Ramos (cell line): ENCODE measurements at regions not wholly inside any gene's neighbourhood (a gene's known extent, or its start where the extent isn't known, plus 50 kb on each side); places are given as distances from the start of the nearest gene placed in this dataset.

ENCODE experiments used
- in situ Hi-C: fragments of 300-500 bp; cut with MboI; formaldehyde crosslinking; loops from one replicate; pipeline ENCODE4 v1.14.3; 2022; ENCODE audit warnings: low sequenced_read_pairs; ENCODE audit not compliant: unreplicated experiment

DNA sequence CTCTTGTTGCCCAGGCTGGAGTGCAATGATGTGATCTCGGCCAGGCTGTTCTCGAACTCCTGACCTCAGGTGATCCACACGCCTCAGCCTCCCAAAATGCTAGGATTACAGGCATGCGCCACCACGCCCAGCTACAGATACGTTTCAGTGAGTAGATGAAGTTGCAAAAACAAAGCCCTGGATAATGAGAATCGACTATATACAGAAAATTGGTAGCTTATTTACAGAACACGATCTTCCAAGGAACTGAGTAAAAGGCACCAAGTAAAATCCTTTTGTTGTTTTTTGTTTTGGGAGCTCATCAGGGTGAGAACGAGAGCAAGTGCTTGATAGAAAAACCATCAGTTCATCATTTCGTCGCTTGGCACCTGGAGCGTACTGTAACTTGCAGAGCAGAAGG, 62.8 kb downstream of the MYCN start:
- in situ Hi-C loops: no loop called here

GRCh38 chr2:16002575-16002974, 62.2 kb downstream of the MYCN start:
- in situ Hi-C loops: no loop called here

GRCh38 chr2:16002144-16002543, 61.8 kb downstream of the MYCN start:
- in situ Hi-C loops: no loop called here

DNA sequence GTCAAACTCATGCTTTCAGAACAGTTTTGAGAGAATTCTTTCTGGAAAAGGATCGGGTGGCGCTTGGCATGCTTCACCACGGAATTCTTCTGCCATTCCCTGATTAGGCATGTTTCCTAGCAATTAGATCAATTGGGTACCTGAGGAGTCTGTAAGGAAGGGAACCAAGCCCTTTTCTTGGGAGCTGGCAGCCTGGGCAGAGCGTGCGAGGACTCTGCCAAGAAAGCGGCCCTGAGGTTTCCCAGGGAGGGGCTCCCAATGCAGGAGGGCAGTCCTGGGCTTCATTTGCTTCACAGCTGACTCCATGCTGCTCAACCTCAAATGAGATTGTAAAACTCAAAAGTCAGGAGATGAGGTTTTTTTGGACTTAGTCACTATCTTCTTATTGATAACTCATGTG, 60.3 kb downstream of the MYCN start:
- in situ Hi-C loops: no loop called here

DNA sequence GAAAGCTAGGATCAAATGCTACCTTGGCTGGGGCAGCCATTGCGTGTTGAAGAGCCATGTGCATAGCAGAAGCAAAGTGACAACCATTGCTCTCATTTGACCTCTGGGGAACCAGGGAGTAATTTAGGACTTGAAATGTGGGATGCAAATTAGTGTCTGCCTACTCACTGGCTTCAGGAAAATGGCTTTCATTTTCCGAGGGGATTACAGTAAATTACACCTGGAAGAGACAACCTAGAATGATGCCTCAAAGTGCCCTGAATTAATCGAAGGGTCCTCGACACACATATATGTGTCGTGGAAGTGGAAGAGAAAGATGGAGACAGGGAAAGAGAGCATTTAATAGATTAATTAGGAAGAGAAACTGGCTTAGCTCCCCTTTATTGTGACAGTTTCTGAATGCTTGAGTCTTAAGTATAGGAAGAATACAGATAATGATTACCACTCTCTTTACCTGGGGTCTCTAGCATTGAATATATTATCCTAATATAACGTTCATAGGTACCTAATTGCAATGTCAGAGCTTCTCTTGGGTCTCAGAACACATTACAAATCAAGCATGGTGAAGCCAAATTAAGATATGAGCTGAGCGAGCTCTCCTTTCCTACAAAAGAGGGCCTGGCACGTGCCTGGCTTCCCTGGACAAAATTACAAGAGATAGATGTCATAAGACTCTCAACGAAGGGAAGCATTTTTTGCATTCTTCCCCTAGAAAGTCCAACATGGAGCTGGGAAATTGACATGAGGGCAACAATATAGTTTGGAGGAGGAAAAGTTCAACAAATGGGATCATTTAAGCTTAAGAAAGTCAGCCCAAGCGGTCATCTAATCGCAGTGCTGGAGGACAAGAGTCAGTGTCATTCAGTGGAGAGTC, 59.5 kb downstream of the MYCN start:
- in situ Hi-C loops: no loop called here

DNA sequence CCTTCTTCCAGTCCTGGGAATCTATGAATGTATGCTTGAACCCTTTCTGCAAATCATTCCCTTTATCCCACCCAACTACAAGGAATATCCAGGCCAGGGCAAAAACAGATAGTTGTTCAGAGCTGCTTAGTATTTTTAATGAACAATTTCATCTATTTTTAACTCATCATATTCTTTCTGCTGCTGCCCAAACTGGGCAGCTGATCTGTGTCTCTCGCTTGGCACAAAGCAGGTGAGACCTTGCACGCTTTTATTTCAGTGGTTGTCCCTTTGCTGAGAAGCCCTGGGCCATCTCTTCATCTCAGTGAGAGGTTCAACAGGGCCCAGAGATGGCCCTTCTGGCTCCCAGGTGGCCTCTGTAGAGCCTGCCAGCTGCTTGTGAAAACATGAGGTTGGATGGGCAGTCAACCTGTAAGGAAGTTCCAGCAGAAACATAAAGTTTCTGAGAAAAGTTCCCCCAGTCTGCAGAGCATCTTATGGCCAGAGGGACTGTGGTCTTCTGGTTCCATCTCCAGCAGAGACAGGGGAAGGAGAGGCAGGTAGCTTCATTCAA, 57.5 kb downstream of the MYCN start:
- in situ Hi-C loops: no loop called here

DNA sequence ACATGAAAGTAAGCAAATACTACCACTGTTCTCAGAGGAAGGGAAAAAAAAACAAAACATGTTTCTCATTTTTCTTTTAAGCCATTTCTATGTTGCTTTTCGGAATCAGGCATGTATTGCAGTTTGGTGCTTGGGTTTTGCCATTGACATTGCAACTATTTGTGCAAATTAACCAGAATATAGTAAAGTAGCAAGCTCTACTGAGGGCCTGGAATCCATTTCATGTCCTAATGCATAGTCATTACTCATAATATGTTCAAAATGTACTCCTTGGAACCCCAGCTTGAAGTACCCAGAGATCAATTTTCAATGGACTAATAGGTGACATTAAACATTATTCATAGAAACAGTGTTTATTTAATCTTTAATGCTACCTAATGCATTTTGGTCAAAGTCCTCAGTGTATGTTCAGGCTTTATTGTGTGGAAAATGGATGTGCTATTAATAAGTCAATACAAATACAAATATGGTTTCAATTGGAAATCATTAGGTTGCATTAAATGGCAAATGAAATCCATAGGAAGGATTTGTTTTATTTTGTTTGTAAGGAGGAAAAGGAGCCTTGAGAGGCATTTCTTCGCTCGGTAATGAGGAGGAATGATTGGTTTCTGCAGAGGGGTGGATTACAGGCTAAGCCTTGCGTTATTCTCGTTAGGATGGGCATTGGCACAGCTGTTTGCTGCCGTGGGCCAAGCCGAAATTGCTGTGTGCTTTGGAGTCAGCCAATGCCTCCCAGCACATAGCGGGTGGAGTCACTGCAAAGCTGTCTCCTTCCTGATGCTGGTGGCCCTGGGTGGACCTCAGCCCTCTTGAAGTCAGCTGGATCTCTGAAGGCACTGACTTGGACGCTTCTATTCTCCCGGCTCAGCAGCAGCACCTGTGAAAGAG, 56.4 kb downstream of the MYCN start:
- in situ Hi-C loops: no loop called here
